ENCODE measurements at regions not wholly inside any gene's neighbourhood (a gene's known extent, or its start where the extent isn't known, plus 50 kb on each side); places are given as distances from the start of the nearest gene placed in this dataset.
A peak's percentile ranks its signal among the peaks of the same experiment; 100 is the strongest.

GRCh38 chr2:43133708-43134570 is 92.5 kb downstream of the ZFP36L2 start:
- no peaks in the 10 kb centered on the region for H3K79me2 ChIP-seq
- TF ChIP-seq CTCF (IDR thresholded peaks at IDR 0.05), result no peak
- H3K9ac ChIP-seq, result no peak overlapping the region
- no peak overlapping the region for H3K4me3 ChIP-seq (ENCODE audit: low read depth, low read length)
- H3K4me1 ChIP-seq, result no peaks in the 10 kb centered on the region
- no peaks in the 10 kb centered on the region for H3K36me3 ChIP-seq (ENCODE audit: control insufficient read depth, insufficient read depth, low read length)
- H3K27ac ChIP-seq, result peak overlapping the region; percentile 24
- no peaks in the 10 kb centered on the region for H3K9me3 ChIP-seq (ENCODE audit: control insufficient read depth, low read length)
- H3K27me3 ChIP-seq (ENCODE audit: control insufficient read depth, insufficient read depth, low read length), result no peaks in the 10 kb centered on the region
- H3K4me2 ChIP-seq (ENCODE audit: low read length), result no peak overlapping the region
- H2AFZ ChIP-seq, result no peak overlapping the region

- H3K27ac ChIP-seq, result peak overlapping the region; percentile 24
- H3K27me3 ChIP-seq (ENCODE audit: control insufficient read depth, insufficient read depth, low read length), result no peaks in the 10 kb centered on the region
- no peaks in the 10 kb centered on the region for H3K79me2 ChIP-seq
- no peak overlapping the region for H3K4me3 ChIP-seq (ENCODE audit: low read depth, low read length)
- H3K9ac ChIP-seq, result no peak overlapping the region
- no peak overlapping the region for H3K4me2 ChIP-seq (ENCODE audit: low read length)
- no peak overlapping the region for H2AFZ ChIP-seq
- no peaks in the 10 kb centered on the region for H3K9me3 ChIP-seq (ENCODE audit: control insufficient read depth, low read length)
- TF ChIP-seq CTCF (IDR thresholded peaks at IDR 0.05), result no peak
- H3K36me3 ChIP-seq (ENCODE audit: control insufficient read depth, insufficient read depth, low read length), result no peaks in the 10 kb centered on the region
- H3K4me1 ChIP-seq, result no peaks in the 10 kb centered on the region
These were observed 93.1 kb downstream of the ZFP36L2 start for GRCh38 chr2:43133336-43133707.

GRCh38 chr2:43132683-43133301 is 93.6 kb downstream of the ZFP36L2 start:
- Histone ChIP-seq H2AFZ (no peak overlapping the region), H3K9ac (no peak overlapping the region), H3K27ac (no peak overlapping the region), H3K27me3 (ENCODE audit: control insufficient read depth, insufficient read depth, low read length) (no peaks in the 10 kb centered on the region), H3K79me2 (no peaks in the 10 kb centered on the region), H3K4me2 (ENCODE audit: low read length) (no peak overlapping the region), H3K36me3 (ENCODE audit: control insufficient read depth, insufficient read depth, low read length) (no peaks in the 10 kb centered on the region), H3K9me3 (ENCODE audit: control insufficient read depth, low read length) (no peaks in the 10 kb centered on the region), H3K4me3 (ENCODE audit: low read depth, low read length) (no peak overlapping the region), H3K4me1 (no peaks in the 10 kb centered on the region)
- no peak for TF ChIP-seq CTCF (IDR thresholded peaks at IDR 0.05)

GRCh38 chr2:43131890-43132682 is 94.3 kb downstream of the ZFP36L2 start:
- H2AFZ ChIP-seq, result no peak overlapping the region
- H3K9me3 ChIP-seq (ENCODE audit: control insufficient read depth, low read length), result no peaks in the 10 kb centered on the region
- no peaks in the 10 kb centered on the region for H3K79me2 ChIP-seq
- no peaks in the 10 kb centered on the region for H3K4me1 ChIP-seq
- no peaks in the 10 kb centered on the region for H3K36me3 ChIP-seq (ENCODE audit: control insufficient read depth, insufficient read depth, low read length)
- no peak for TF ChIP-seq CTCF (IDR thresholded peaks at IDR 0.05)
- H3K27me3 ChIP-seq (ENCODE audit: control insufficient read depth, insufficient read depth, low read length), result no peaks in the 10 kb centered on the region
- no peak overlapping the region for H3K27ac ChIP-seq
- H3K4me3 ChIP-seq (ENCODE audit: low read depth, low read length), result no peak overlapping the region
- H3K4me2 ChIP-seq (ENCODE audit: low read length), result no peak overlapping the region
- no peak overlapping the region for H3K9ac ChIP-seq

All from parathyroid adenoma (tissue), 2 donors.